ENCODE measurements at regions not wholly inside any gene's neighbourhood (a gene's known extent, or its start where the extent isn't known, plus 50 kb on each side); places are given as distances from the start of the nearest gene placed in this dataset.

DNA sequence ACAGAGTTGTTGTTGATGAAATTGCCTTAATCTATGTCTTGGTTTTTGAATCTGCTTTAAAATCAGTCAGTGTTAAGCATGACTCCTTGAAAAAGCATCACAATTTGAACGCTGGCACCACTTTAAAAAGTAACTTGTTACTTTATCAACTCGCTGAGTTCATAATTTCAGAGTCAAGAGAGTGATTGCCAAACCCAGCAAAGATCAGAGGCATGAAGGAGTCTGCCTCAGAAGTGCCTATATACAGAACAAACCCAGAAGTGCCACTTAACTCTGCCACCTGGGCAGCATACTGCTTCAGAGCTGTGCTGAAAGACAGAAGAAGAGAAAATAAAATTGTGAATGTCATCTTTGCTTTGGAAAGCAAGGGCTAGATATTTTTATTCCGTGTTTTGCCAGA, 73.6 kb upstream of the HCRTR2 start (continued):
- TF ChIP-seq REST (IDR thresholded peaks at IDR 0.05; ENCODE audit: low read depth) (no peak), POLR2A (IDR thresholded peaks at IDR 0.05; ENCODE audit: borderline replicate concordance, extremely low read depth, insufficient read depth, insufficient read length) (no peak), EZH2phosphoT487 (IDR thresholded peaks at IDR 0.05; ENCODE audit: borderline replicate concordance) (no peak), ZNF274 (IDR thresholded peaks at IDR 0.05; ENCODE audit: low read depth, low read length) (no peak), SP1 (IDR thresholded peaks at IDR 0.05; ENCODE audit: low read depth) (no peak), FOSL1 (IDR thresholded peaks at IDR 0.05; ENCODE audit: low read depth) (no peak), EZH2 (IDR thresholded peaks at IDR 0.05) (no peak), POLR2AphosphoS5 (IDR thresholded peaks at IDR 0.05; ENCODE audit: low read depth, low read length) (no peak)

- H2AFZ ChIP-seq (ENCODE audit: low read depth, low read length, poor library complexity, severe bottlenecking) = no peak overlapping the region
- POLR2A ChIA-PET = no interaction called here
- H3K4me3 ChIP-seq (replicated peaks in 1 of 2; ENCODE audit: low read depth in 1 of 2, low read length in 2 of 2) = no peak overlapping the region
- H3K9me3 ChIP-seq (ENCODE audit: control insufficient read depth in 1 of 2, insufficient read depth in 1 of 2, low read depth in 1 of 2, low read length in 2 of 2) = no peaks in the 10 kb centered on the region
- H4K20me1 ChIP-seq (ENCODE audit: insufficient read depth) = no peaks in the 10 kb centered on the region
- no peak overlapping the region for H3K4me2 ChIP-seq (ENCODE audit: low read length)
- ATAC-seq (no peak), DNase-seq (ENCODE audit: low read depth, low spot score) (no peak)
- CTCF ChIA-PET = no interaction called here
- intact Hi-C loops (cut with micrococcal nuclease) = no loop called here
- H3K9ac ChIP-seq (ENCODE audit: low read length) = no peak overlapping the region
- no peaks in the 10 kb centered on the region for H3K79me2 ChIP-seq (ENCODE audit: insufficient read depth, low read length)
- H3K27ac ChIP-seq (ENCODE audit: low read depth, low read length) = no peak overlapping the region
- RAD21 ChIA-PET (ENCODE audit: low non-redundant PET in 1 of 2, low total read pairs in 2 of 2, uncharacterized antibody in 2 of 2, unreplicated experiment in 2 of 2) = no interaction called here
- no peaks in the 10 kb centered on the region for H3K36me3 ChIP-seq (ENCODE audit: control insufficient read depth in 1 of 2, insufficient read depth in 2 of 2, low read length in 2 of 2)
- H3K9me2 ChIP-seq (ENCODE audit: insufficient read depth) = no peaks in the 10 kb centered on the region
- no peaks in the 10 kb centered on the region for H3K27me3 ChIP-seq (ENCODE audit: insufficient read depth, low read length)
- no peaks in the 10 kb centered on the region for H3K4me1 ChIP-seq (ENCODE audit: control insufficient read depth in 1 of 2, insufficient read depth in 2 of 2, low read length in 2 of 2)
- TF ChIP-seq ELF1 (IDR thresholded peaks at IDR 0.05; ENCODE audit: borderline replicate concordance, low read depth) (no peak), ZFX (IDR thresholded peaks at IDR 0.05) (no peak), EZH2 (IDR thresholded peaks at IDR 0.05) (no peak), RAD21 (IDR thresholded peaks at IDR 0.05; ENCODE audit: low read depth) (no peak), JUND (IDR thresholded peaks at IDR 0.05) (no peak), CBX3 (IDR thresholded peaks at IDR 0.05; ENCODE audit: low read depth) (no peak), YY1 (IDR thresholded peaks at IDR 0.05; ENCODE audit: extremely low read depth, insufficient replicate concordance, low read depth, low read length) (no peak), EGR1 (IDR thresholded peaks at IDR 0.05; ENCODE audit: low read depth) (no peak), REST (IDR thresholded peaks at IDR 0.05; ENCODE audit: low read depth) (no peak), ZNF274 (IDR thresholded peaks at IDR 0.05; ENCODE audit: low read depth, low read length) (no peak), POLR2AphosphoS5 (IDR thresholded peaks at IDR 0.05; ENCODE audit: low read depth, low read length) (no peak), SRF (IDR thresholded peaks at IDR 0.05; ENCODE audit: low read depth) (no peak), TCF7L2 (IDR thresholded peaks at IDR 0.05; ENCODE audit: borderline replicate concordance, extremely low read depth, insufficient read depth, insufficient read length) (no peak), FOSL1 (IDR thresholded peaks at IDR 0.05; ENCODE audit: low read depth) (no peak), CEBPB (IDR thresholded peaks at IDR 0.05; ENCODE audit: low read depth) (no peak), MAX (IDR thresholded peaks at IDR 0.05) (no peak), SIN3A (IDR thresholded peaks at IDR 0.05; ENCODE audit: low read depth) (no peak), POLR2A (IDR thresholded peaks at IDR 0.05; ENCODE audit: borderline replicate concordance, extremely low read depth, insufficient read depth, insufficient read length) (no peak)
- TF ChIP-seq, protein P1, sequence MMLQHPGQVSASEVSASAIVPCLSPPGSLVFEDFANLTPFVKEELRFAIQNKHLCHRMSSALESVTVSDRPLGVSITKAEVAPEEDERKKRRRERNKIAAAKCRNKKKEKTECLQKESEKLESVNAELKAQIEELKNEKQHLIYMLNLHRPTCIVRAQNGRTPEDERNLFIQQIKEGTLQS (IDR thresholded peaks at IDR 0.05) = no peak
- no TSS peak for BruUV-seq (replicated peaks)
Observed at GRCh38 chr6:55101157-55101556, 73.2 kb upstream of the HCRTR2 start.

Data from HCT116 (cell line).